ENCODE measurements at regions not wholly inside any gene's neighbourhood (a gene's known extent, or its start where the extent isn't known, plus 50 kb on each side); places are given as distances from the start of the nearest gene placed in this dataset.

- TF ChIP-seq, protein P1, sequence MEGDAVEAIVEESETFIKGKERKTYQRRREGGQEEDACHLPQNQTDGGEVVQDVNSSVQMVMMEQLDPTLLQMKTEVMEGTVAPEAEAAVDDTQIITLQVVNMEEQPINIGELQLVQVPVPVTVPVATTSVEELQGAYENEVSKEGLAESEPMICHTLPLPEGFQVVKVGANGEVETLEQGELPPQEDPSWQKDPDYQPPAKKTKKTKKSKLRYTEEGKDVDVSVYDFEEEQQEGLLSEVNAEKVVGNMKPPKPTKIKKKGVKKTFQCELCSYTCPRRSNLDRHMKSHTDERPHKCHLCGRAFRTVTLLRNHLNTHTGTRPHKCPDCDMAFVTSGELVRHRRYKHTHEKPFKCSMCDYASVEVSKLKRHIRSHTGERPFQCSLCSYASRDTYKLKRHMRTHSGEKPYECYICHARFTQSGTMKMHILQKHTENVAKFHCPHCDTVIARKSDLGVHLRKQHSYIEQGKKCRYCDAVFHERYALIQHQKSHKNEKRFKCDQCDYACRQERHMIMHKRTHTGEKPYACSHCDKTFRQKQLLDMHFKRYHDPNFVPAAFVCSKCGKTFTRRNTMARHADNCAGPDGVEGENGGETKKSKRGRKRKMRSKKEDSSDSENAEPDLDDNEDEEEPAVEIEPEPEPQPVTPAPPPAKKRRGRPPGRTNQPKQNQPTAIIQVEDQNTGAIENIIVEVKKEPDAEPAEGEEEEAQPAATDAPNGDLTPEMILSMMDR (optimal IDR thresholded peaks at IDR 0.05 in 1 of 3, IDR thresholded peaks at IDR 0.05 in 1 of 3, conservative IDR thresholded peaks at IDR 0.05 in 1 of 3; ENCODE audit: extremely low read depth in 1 of 3, insufficient read depth in 2 of 3, low read length in 3 of 3) = no peak
- TF ChIP-seq EZH2 (IDR thresholded peaks at IDR 0.05; ENCODE audit: low read length) = no peak
Measured at GRCh38 chr4:130131536-130131935, 1035.6 kb downstream of the C4orf33 start.
